HTR-8/SVneo (cell line): ENCODE measurements at regions not wholly inside any gene's neighbourhood (a gene's known extent, or its start where the extent isn't known, plus 50 kb on each side); places are given as distances from the start of the nearest gene placed in this dataset.
"Not testable (repeated sequence)": the region's sequence is repeated elsewhere in the genome, so short reads cannot be mapped to it uniquely, and the experiment has no call there.

Experiments
- DNase-seq: peaks from one replicate; pipeline ENCODE4 v3.0.0; 2011; ENCODE audit warnings: low spot score, mixed read lengths; ENCODE audit not compliant: insufficient read length
- FAIRE-seq: peaks from 2 replicates; lab custom pipeline; 2011; peaks lifted over from hg19 to GRCh38; lab: Jason Lieb, UNC

DNA sequence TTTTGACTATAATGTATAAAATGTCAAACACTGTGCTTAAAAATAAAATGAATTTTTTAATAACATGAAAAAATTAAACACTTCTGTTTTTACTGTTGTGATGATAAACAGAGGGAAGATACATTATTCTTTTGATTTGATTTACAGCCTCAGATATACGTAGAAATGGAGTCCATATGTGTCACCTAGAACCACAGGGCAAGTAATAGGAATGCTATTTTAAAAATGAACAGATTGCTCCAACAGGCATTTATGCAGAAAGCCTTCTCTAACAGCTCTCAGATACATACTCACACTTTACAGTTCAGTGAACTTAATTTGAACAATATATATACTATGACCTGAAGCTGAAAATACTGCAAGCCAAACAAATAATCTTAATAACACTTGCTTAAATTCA, 1551.0 kb downstream of the GRIK2 start:
- FAIRE-seq (no peak), DNase-seq (no peak)

DNA sequence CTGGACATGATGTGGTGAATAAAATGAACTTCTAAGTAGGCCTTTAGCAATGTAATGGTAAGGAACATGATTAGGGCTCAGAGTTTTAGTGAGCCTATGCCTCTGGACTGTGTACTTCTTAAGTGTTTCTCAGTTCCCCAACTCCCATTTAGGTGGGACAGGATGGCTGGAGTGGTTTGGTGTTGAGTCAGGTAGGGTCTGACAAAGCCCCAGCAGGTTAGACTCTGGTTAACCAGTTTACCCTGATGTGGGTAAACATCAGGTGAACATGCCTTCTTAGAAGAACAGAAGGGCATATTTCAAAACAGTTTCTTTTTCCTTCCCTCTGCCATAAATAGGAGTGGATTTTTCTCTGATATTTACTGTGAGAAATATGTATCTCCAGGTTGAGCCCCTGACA, 1548.7 kb downstream of the GRIK2 start:
- no peak for DNase-seq
- FAIRE-seq: no peak

DNA sequence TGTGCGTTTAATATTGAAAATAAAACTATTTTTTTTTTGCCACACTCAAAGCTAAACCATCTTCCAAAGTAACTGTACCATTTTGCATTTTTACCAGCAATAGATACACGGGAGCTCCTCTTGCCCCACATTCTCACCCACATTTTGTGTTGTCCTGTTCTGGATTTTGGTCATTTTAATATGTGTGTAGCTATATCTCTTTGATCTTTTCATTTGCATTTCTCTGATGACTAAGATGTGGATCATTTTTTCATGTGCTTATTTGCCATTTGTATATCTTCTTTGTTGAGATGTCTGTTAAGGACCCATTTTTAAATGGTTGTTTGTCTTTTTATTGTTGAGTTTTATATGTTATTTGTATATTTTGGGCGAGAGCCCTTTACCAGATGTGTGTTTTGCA, 1543.5 kb downstream of the GRIK2 start:
- FAIRE-seq (no peak), DNase-seq (no peak)

DNA sequence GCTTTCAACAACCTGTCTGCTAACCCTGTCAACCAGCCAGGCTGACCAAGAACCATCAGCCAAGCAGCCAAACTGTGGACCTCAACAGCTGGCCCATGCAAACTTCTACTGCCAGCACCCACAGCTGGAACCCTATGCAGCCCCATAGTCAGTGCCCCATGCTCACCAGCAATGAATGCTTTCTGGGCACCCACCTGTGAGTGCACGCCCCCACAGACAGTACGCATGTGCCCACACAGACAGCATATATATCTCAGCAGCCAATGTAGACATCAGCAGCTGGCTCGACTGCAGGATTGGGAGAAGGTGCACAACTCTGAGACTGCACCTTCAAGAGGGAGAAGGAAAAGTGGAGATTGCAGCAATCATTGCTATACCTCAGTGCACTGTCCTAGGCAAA, 1534.6 kb downstream of the GRIK2 start:
- FAIRE-seq: no peak

DNA sequence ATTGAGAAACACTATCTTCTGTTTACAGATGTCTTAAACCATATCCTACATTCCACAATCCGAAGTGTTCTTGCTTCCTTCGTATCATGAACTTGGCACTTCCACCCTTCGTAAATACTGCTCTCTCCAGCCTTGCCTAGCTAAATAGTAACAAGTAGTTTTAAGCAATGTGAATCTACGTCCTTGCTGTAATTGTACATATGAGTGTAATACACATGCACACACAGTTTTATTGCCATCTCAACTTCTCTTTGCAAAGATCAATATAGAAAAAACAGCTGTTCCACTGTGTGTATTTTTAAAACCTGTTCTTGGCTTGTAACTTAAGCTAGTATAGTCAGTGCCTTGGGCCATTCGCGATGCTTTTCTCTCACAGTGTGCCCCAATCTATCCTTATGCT, 1524.7 kb downstream of the GRIK2 start:
- no peak for DNase-seq
- FAIRE-seq: no peak

More for the DNA sequence above, 1534.6 kb downstream of the GRIK2 start:
- no peak for DNase-seq

DNA sequence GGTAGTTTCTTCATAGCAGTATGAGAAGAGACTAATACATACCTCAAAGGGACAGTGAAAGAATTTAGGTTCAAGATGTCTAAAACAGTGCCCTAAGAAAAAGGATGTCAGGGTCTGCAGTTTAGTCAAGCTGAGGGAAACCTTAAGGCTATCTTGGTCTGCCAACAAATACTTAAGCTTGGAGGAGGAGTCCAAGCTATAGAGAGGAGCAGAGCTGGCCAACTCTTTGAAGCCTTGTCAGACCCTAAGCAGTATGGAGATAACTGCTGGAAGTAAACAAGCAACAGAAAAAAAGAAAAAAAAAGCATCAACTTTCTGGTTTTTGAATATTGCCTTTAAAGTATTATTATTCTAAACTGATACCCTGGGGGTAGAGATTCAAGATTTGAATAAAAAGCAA, 1518.1 kb downstream of the GRIK2 start:
- FAIRE-seq (no peak), DNase-seq (no peak)

DNA sequence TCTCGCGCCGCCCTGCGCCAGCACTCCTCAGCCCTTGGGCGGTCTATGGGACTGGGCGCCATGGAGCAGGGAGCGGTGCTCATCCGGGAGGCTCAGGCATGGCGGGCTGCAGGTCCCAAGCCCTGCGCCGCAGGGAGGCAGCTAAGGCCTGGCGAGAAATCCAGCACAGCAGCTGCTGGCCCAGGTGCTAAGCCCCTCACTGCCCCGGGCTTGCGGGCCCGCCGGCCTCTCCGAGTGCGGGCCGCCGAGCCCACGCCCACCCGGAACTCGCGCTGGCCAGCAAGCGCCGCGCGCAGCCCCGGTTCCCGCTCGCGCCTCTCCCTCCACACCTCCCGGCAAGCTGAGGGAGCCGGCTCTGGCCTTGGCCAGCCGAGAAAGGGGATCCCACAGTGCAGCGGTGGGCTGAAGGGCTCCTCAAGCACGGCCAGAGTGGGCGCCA, 1517.2 kb downstream of the GRIK2 start:
- not testable (repeated sequence) for FAIRE-seq, DNase-seq

DNA sequence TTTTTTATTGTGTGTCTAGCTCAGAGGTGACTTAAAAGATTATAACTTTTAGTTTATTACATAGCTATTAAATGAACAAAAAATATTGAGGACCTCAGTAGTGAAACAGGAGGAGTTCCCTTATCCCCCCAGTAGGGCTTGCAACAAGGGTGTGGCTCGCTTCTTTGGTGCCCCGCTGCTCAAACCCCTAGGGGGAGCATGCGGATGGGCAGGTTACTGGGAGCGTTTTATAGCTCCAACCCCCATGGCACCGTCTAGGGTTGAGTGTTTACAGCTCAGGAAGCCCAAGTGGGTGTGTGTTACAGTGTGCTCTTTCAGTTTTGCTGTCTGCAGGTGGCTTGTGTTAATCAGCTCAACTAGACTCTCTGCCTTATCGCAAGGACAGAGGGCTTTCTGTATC, 1513.7 kb downstream of the GRIK2 start:
- FAIRE-seq: no peak
- DNase-seq: no peak

DNA sequence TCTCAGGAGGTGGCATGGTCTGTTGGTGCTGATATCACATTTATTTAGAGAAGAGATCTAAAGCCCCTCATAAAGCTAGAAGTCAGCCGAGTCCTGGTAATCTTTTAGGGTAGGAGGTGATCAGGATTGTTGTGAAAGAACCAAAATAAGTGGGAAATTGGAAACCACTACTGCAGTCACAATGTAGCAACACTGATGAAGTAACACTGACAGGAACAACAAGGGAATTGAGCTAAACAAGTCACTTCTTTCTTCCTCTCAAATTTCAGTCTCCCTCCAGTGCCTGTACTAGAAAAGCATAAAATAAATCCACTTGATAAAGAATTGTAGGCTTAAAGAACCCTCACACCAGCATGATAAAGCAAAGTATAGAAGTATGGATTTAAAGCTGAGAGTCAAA, 1509.0 kb downstream of the GRIK2 start:
- DNase-seq: no peak

DNA sequence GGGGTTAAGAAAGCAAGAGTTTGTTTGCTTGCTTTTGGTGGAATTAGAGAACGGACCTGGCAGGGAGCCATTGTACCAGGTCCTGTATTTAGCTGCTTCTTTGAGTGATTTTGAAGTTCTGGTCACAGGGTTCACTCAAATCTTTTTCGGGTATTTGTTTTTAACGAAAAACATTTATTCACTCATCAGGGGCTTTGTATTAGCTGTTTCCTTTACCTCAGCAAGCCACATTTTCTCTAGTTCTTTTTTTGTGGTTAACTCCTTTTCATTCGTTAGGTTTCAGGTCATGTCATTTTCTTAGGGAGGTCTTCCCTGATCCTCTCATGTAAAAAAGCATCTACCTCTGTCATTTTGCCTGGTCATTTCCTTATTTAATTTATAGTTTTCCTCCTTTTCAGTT, 1502.2 kb downstream of the GRIK2 start:
- no peak for FAIRE-seq
- no peak for DNase-seq

More for the DNA sequence above, 1509.0 kb downstream of the GRIK2 start:
- no peak for FAIRE-seq

DNA sequence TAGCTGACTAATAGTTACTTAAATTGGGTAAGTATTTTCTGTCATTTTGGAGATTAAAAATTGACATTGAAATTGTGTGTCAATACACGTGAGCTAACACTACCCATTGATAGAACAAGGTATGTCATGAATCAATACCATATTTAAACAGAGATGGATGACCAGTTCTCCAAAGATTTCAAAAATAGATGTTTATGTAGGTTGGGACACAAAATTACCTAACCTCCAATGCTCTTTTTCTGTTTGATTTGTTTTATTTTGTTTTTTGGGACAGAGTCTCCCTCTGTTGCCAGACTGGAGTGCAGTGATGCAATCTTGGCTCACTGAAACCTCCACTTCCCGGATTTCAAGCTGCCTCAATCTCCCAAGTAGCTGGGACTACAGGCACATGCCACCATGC, 1491.7 kb downstream of the GRIK2 start:
- FAIRE-seq (no peak), DNase-seq (no peak)

DNA sequence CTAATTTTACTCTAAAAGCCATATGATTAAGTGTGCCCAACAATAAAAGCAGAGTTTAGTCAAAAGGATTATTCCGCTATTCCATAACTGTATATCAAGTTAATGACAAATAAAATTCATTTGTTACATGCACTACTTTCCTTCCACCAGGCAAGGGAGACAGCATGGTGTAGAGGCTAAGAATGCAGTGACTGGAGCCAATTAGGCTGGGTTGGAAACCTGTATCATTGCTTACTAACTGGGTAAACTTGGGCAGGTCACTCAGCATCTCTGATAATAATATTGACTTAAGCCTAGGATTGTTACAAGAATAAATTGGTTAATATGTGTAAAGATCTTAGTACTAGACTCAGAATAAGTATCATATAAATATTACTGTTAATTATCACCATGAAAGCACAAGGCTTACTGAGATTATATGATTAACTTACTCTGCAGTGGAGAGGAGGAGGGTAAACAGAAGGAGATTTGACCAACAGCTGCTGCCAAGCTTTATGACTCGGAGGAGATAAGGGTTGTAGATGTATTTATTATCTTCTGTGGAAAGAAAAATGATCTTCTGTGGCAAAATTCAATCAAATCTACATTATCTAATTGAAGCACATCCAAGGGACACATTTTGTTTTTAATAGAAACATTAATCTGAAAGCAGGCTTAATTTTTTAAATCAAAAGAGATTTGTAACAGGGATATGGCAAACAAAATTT, 1459.9 kb downstream of the GRIK2 start:
- FAIRE-seq (no peak), DNase-seq (no peak)

DNA sequence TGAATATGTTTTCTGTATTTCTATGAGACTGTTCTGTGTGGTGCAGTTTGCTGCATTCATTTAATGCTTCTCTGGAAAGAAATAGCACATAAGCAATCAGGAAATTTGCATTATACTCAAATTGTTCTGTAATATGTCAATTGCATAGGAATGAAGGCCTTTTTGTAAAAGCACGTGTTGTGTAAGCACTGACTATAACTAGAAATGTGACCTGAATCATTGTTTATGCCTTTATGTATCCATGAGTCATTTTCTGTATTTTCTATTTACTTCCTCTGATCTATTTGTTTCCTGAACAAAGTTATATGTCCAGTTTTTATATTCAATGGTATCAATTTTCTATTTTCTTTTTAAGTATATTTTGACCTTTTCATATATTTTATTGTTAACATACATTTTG, 1455.3 kb downstream of the GRIK2 start:
- DNase-seq (no peak), FAIRE-seq (no peak)

DNA sequence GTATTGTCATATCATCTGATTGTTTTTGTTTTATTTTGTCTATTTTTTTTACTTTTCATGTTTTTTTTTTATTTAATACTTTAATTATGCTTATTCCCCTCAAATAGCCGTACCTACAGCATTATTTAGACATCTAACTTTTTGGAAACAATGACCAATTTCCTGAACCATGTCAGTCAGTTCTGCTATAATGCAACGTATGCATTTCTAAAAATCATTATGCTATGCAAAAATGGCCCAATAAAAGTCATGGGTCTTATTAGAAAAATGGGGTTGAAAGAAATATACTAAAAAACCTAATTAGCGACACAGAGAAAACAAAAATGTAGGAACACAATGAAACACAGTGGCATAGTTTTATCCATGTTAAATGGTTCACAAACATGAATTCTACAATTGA, 1454.7 kb downstream of the GRIK2 start:
- no peak for FAIRE-seq
- no peak for DNase-seq

DNA sequence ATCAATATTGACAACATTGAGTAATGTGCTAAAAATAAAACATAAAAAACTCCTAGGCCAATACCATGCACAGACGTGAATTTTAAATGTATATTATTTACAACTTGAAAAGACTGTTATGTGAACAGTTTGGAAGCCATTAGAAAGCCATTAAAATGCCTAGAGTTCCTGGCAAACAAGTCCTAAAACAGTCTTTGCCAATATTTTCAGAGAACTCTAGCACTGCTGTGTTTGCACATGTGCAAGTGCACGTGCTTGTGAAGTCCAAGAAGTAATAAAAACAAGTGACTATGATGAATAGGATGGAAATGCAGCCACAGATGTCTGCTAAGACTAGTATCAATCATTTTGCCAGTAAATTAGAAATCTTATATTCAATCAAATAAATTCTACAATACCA, 1447.6 kb downstream of the GRIK2 start:
- no peak for DNase-seq
- FAIRE-seq: no peak

DNA sequence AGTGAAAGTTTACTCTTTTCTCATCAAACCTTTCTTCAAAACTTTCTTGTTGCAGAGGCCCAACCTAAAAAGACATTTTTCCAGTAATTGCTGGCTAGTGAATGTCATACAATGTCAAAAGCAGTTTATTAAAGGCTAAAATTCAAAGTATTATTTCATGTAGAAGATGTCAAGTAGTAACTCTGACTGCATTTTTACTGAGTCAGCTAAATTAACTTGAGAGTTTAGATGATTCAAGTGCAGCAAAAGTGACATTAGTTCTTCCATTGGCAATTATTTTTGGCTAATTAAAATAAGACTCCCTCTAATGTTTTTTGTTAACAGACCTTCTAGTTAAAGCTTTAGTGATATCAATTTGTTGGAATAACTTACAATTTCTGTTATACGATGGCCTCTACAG, 1438.5 kb downstream of the GRIK2 start:
- DNase-seq (no peak), FAIRE-seq (no peak)

DNA sequence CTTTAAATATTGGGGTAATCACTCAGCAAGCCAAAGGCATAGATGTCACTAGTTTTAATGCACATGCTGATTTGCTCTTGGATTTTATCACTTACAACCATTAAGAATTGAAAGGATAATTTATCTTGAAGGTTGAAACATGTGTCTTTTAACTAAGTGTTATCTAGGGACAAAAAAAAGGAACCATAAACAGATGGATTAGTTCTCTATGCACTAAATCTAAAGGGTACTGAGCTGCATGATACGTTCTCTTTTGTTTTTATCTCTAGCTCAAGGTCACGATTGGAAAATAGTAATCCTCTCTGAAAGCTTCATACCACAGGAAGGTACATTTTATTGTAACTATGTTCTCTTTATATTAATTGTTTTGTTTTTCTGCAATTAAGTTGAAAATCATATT, 1426.6 kb downstream of the GRIK2 start:
- FAIRE-seq (no peak), DNase-seq (no peak)

DNA sequence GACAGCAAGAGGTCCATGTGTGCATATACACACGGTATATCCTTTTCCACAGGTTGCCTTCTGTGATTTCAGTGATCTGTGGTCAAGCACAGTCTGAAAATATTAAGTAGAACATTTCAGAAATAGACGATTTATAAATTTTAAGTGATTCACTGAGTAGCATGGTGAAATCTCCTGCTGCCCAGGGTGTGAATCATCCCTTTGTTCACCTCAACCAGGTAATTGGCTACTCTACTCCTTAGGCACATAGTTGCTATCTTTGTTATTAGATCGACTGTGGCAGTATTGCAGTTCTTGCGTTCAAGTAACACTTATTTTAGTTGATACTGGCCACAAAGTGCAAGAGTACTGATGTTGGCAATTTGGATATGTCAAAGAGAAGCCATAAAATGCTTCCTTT, 1421.7 kb downstream of the GRIK2 start:
- no peak for FAIRE-seq

DNA sequence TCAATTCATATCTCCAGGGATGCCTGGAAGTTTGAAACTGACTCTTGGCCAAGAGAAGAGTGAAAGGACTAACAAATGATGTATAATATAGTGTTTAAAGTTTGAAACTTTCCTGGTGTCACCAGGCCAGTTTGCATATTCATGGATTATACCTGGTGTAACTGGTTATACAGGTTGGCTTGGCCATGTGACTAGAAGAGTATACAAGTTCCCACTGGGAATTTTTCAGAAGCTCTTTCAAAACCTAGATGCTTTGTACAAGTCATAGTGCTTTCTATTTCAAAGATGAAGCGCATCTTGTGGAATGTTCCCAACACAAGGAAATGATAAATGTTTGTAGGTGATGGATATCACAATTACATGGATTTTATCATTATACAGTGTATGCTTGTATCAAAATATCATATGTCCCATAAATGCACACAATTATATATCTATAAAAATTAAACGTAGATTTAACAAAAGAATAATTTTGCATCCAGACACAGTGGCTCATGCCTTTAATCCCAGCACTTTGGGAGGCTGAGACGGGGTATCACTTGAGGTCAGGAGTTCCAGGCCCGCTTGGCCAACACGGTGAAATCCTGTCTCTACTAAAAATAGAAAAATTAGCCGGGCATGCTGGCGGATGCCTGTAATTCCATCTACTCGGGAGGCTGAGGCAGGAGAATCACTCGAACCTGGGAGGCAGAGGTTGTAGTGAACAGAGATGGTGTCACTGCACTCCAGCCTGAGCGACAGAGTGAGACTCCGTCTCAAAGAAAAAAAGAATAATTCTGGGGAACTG, 1420.2 kb downstream of the GRIK2 start:
- FAIRE-seq (no peak), DNase-seq (no peak)

More for the DNA sequence above, 1421.7 kb downstream of the GRIK2 start:
- DNase-seq: no peak

DNA sequence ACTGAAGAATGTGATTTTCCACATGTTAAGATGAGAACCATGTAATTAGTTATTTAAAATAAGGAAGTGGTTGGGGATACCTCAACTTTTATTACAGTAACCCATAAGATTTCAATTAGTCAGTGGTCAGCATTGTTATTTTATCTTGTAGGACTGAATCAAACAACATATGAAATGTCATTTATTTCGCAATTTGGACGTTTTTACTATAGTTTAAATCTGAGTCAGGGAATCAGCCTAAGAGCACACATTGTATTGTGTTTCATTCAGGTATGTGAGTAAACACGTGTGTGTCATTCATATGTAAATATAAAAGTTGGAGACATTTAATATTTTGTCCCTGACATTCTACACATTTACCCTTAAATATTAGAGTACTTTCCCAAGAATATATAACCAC, 1418.7 kb downstream of the GRIK2 start:
- FAIRE-seq (no peak), DNase-seq (no peak)

DNA sequence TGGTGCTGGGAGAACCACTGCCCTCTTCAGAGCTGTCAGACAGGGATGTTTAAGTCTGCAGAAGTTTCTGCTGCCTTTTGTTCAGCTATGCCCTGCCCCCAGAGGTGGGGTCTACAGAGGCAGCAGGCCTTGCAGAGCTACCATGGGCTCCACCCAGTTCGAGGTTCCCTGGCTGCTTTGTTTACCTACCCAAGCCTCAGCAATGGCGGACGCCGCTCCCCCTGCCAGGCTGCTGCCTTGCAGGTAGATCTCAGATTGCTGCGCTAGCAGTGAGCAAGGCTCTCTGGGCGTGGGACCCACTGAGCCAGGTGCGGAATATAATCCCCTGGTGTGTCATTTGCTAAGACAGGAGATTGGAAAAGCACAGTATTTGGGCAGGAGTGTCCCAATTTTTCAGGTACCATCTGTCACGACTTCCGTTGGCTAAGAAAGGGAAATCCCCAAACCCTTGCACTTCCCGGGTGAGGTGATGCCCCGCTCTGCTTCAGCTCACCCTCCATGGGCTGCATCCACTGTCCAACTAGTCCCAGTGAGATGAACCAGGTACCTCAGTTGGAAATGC, 1415.5 kb downstream of the GRIK2 start:
- DNase-seq, FAIRE-seq: not testable (repeated sequence)
